ENCODE measurements at regions not wholly inside any gene's neighbourhood (a gene's known extent, or its start where the extent isn't known, plus 50 kb on each side); places are given as distances from the start of the nearest gene placed in this dataset.

GRCh38 chr18:22685788-22686187 lies 247.3 kb upstream of the RBBP8 start:
- no peak for TF ChIP-seq CTCF (IDR thresholded peaks at IDR 0.05; ENCODE audit: low read depth, low read length)
- no peaks in the 10 kb centered on the region for H3K9me3 ChIP-seq
- no peak overlapping the region for H3K4me3 ChIP-seq (ENCODE audit: low read depth, low read length)
- H3K4me1 ChIP-seq = no peaks in the 10 kb centered on the region
- H3K27me3 ChIP-seq = no peaks in the 10 kb centered on the region
- no peaks in the 10 kb centered on the region for H3K36me3 ChIP-seq
- DNase-seq = no peak

- no peaks in the 10 kb centered on the region for H3K36me3 ChIP-seq
- no peaks in the 10 kb centered on the region for H3K4me1 ChIP-seq
- H3K9me3 ChIP-seq = no peaks in the 10 kb centered on the region
- no peak overlapping the region for H3K4me3 ChIP-seq (ENCODE audit: low read depth, low read length)
- DNase-seq = no peak
- no peak for TF ChIP-seq CTCF (IDR thresholded peaks at IDR 0.05; ENCODE audit: low read depth, low read length)
- no peaks in the 10 kb centered on the region for H3K27me3 ChIP-seq
Measured at GRCh38 chr18:22687892-22688680, 245.0 kb upstream of the RBBP8 start.

- no peak for TF ChIP-seq CTCF (IDR thresholded peaks at IDR 0.05; ENCODE audit: low read depth, low read length)
- DNase-seq = no peak
- H3K4me3 ChIP-seq (ENCODE audit: low read depth, low read length) = no peak overlapping the region
Measured at GRCh38 chr18:22688877-22689496, 244.1 kb upstream of the RBBP8 start.

GRCh38 chr18:22689712-22690111 lies 243.4 kb upstream of the RBBP8 start:
- no peak for TF ChIP-seq CTCF (IDR thresholded peaks at IDR 0.05; ENCODE audit: low read depth, low read length)
- no peak for DNase-seq
- Histone ChIP-seq H3K4me3 (ENCODE audit: low read depth, low read length) (no peak overlapping the region), H3K4me1 (no peaks in the 10 kb centered on the region), H3K36me3 (no peaks in the 10 kb centered on the region), H3K9me3 (no peaks in the 10 kb centered on the region), H3K27me3 (no peaks in the 10 kb centered on the region)

More at GRCh38 chr18:22688877-22689496, 244.1 kb upstream of the RBBP8 start:
- Histone ChIP-seq H3K4me1 (no peaks in the 10 kb centered on the region), H3K9me3 (no peaks in the 10 kb centered on the region), H3K27me3 (no peaks in the 10 kb centered on the region), H3K36me3 (no peaks in the 10 kb centered on the region)

- Histone ChIP-seq H3K4me3 (ENCODE audit: low read depth, low read length) (no peak overlapping the region), H3K27me3 (no peaks in the 10 kb centered on the region), H3K36me3 (no peaks in the 10 kb centered on the region), H3K4me1 (no peaks in the 10 kb centered on the region), H3K9me3 (no peaks in the 10 kb centered on the region)
- no peak for TF ChIP-seq CTCF (IDR thresholded peaks at IDR 0.05; ENCODE audit: low read depth, low read length)
- DNase-seq = no peak
Measured at GRCh38 chr18:22690556-22690955, 242.6 kb upstream of the RBBP8 start.

All from BE2C (cell line).